H9 (cell line): ENCODE measurements at regions not wholly inside any gene's neighbourhood (a gene's known extent, or its start where the extent isn't known, plus 50 kb on each side); places are given as distances from the start of the nearest gene placed in this dataset.

ENCODE experiments used
- DNase-seq: peaks from one replicate; pipeline ENCODE4 v3.0.0-alpha.2; 2017
- H2AFZ ChIP-seq: one replicate; pipeline ENCODE4 v1.6.1; 2013; ENCODE audit warnings: mild to moderate bottlenecking, low read length, control low read depth, moderate library complexity
- H2AK5ac ChIP-seq: 2 replicates; pipeline ENCODE4 v1.6.1; 2013; ENCODE audit warnings: low read length, control low read depth, mixed read lengths; ENCODE audit not compliant: insufficient read length
- H2BK120ac ChIP-seq: one replicate; pipeline ENCODE4 v1.6.1; 2013; ENCODE audit warnings: low read depth, mild to moderate bottlenecking, low read length, control low read depth, inconsistent platforms; ENCODE audit not compliant: poor library complexity, severe bottlenecking
- H2BK12ac ChIP-seq: 2 replicates; pipeline ENCODE4 v1.6.1; 2013; ENCODE audit warnings: low read length, control low read depth, mixed read lengths, low read depth; ENCODE audit not compliant: insufficient read length
- H2BK15ac ChIP-seq: 2 replicates; pipeline ENCODE4 v1.6.1; 2013; ENCODE audit warnings: low read depth, low read length, control low read depth
- H2BK20ac ChIP-seq: one replicate; pipeline ENCODE4 v1.6.1; 2013; ENCODE audit warnings: low read depth, mild to moderate bottlenecking, low read length, control low read depth, inconsistent platforms; ENCODE audit not compliant: poor library complexity, severe bottlenecking
- H2BK5ac ChIP-seq: 2 replicates; pipeline ENCODE4 v1.6.1; 2013; ENCODE audit warnings: low read length, control low read depth, mixed read lengths; ENCODE audit not compliant: insufficient read length
- H3K14ac ChIP-seq: 2 replicates; pipeline ENCODE4 v1.6.1; 2013; ENCODE audit warnings: low read length, control low read depth; ENCODE audit not compliant: insufficient read depth
- H3K18ac ChIP-seq: 2 replicates; pipeline ENCODE4 v1.6.1; 2013; ENCODE audit warnings: low read depth, mild to moderate bottlenecking, mixed read lengths, low read length, control low read depth; ENCODE audit not compliant: insufficient read length
- H3K23ac ChIP-seq: 2 replicates; pipeline ENCODE4 v1.6.1; 2013; ENCODE audit warnings: low read length, control low read depth, mixed read lengths, low read depth; ENCODE audit not compliant: insufficient read length
- H3K23me2 ChIP-seq: 2 replicates; pipeline ENCODE4 v1.6.1; 2013; ENCODE audit warnings: low read depth, mild to moderate bottlenecking, mixed read lengths, low read length, control low read depth; ENCODE audit not compliant: insufficient read length, poor library complexity, severe bottlenecking
- H3K27ac ChIP-seq: 2 replicates; pipeline ENCODE4 v1.5.1; 2013; ENCODE audit warnings: low read length, control low read depth, mixed read lengths, low read depth; ENCODE audit not compliant: insufficient read length
- H3K27me3 ChIP-seq: 2 replicates; pipeline ENCODE4 v1.6.1; 2013; ENCODE audit warnings: low read length, control low read depth, inconsistent platforms; ENCODE audit not compliant: insufficient read depth
- H3K4ac ChIP-seq: 2 replicates; pipeline ENCODE4 v1.6.1; 2013; ENCODE audit warnings: low read depth, mild to moderate bottlenecking, control low read depth, inconsistent platforms, low read length, moderate library complexity
- H3K4me1 ChIP-seq: 2 replicates; pipeline ENCODE4 v1.6.1; 2013; ENCODE audit warnings: low read length, control low read depth, inconsistent platforms; ENCODE audit not compliant: insufficient read depth
- H3K4me2 ChIP-seq: 2 replicates; pipeline ENCODE4 v1.6.1; 2013; ENCODE audit warnings: low read length, control low read depth, mixed read lengths; ENCODE audit not compliant: insufficient read length, insufficient read depth
- H3K56ac ChIP-seq: 2 replicates; pipeline ENCODE4 v1.6.1; 2013; ENCODE audit warnings: low read depth, mild to moderate bottlenecking, mixed read lengths, low read length, control low read depth; ENCODE audit not compliant: insufficient read length
- H3K79me1 ChIP-seq: 2 replicates; pipeline ENCODE4 v1.6.1; 2013; ENCODE audit warnings: low read depth, mild to moderate bottlenecking, moderate library complexity, low read length, control low read depth, inconsistent platforms; ENCODE audit not compliant: insufficient read depth, poor library complexity, severe bottlenecking
- H3K79me2 ChIP-seq: 2 replicates; pipeline ENCODE4 v1.6.1; 2013; ENCODE audit warnings: low read length, control low read depth, inconsistent platforms; ENCODE audit not compliant: insufficient read depth
- H3K9ac ChIP-seq: 2 replicates; pipeline ENCODE4 v1.6.1; 2013; ENCODE audit warnings: low read length, control low read depth, mixed read lengths; ENCODE audit not compliant: insufficient read length; ENCODE audit errors: extremely low read depth
- H3K9me3 ChIP-seq: one replicate; pipeline ENCODE4 v1.6.1; 2013; ENCODE audit warnings: low read depth, low read length, inconsistent platforms; ENCODE audit not compliant: control insufficient read depth
- H3T11ph ChIP-seq: one replicate; pipeline ENCODE4 v1.6.1; 2013; ENCODE audit warnings: mild to moderate bottlenecking, low read length, control low read depth, inconsistent platforms
- H4K20me1 ChIP-seq: one replicate; pipeline ENCODE4 v1.6.1; 2013; ENCODE audit not compliant: control insufficient read depth, insufficient read length, insufficient read depth
- H4K5ac ChIP-seq: 2 replicates; pipeline ENCODE4 v1.6.1; 2013; ENCODE audit warnings: low read depth, mild to moderate bottlenecking, mixed read lengths, low read length, control low read depth; ENCODE audit not compliant: insufficient read length
- H4K8ac ChIP-seq: replicated peaks from 2 replicates; pipeline ENCODE4 v1.6.1; 2013; ENCODE audit warnings: low read length, control low read depth, mixed read lengths, low read depth; ENCODE audit not compliant: insufficient read length
- H4K91ac ChIP-seq: 2 replicates; pipeline ENCODE4 v1.6.1; 2013; ENCODE audit warnings: low read depth, mild to moderate bottlenecking, moderate library complexity, mixed read lengths, low read length, control low read depth; ENCODE audit not compliant: insufficient read length
- H3K27ac Mint-ChIP-seq, 3 experiments: 2 replicates in 2 of 3; 3 replicates in 1 of 3; pipeline ENCODE4 v1.8.0; 2020 to 2021; ENCODE audit warnings: mixed read lengths in 3 of 3, mild to moderate bottlenecking in 1 of 3, moderate library complexity in 1 of 3
- H3K27me3 Mint-ChIP-seq: 2 replicates; pipeline ENCODE4 v1.8.0; 2021; ENCODE audit warnings: low read depth, mild to moderate bottlenecking, moderate library complexity, mixed read lengths
- H3K36me3 Mint-ChIP-seq, 3 experiments: 2 replicates in 2 of 3; 3 replicates in 1 of 3; pipeline ENCODE4 v1.8.0; 2020 to 2021; ENCODE audit warnings: low read depth in 3 of 3, mixed read lengths in 3 of 3; ENCODE audit not compliant: insufficient read depth in 1 of 3
- H3K4me1 Mint-ChIP-seq, 2 experiments: 2 replicates each; pipeline ENCODE4 v1.8.0; 2020; ENCODE audit warnings: mixed read lengths in 2 of 2
- H3K4me3 Mint-ChIP-seq, 2 experiments: 2 replicates in 1 of 2; 3 replicates in 1 of 2; pipeline ENCODE4 v1.8.0; 2020 to 2021; ENCODE audit warnings: mild to moderate bottlenecking in 2 of 2, mixed read lengths in 2 of 2, moderate library complexity in 1 of 2
- H3K9me3 Mint-ChIP-seq, 2 experiments: 2 replicates in 1 of 2; 3 replicates in 1 of 2; pipeline ENCODE4 v1.8.0; 2020; ENCODE audit warnings: mild to moderate bottlenecking in 2 of 2, mixed read lengths in 2 of 2, moderate library complexity in 1 of 2
- CTCF ChIP-seq: fragments of 200-600 bp; sonication (generic); conservative IDR thresholded peaks from 3 replicates; pipeline ENCODE4 v1.8.0; 2021; ENCODE audit warnings: antibody characterized with exemption, mild to moderate bottlenecking
- WGBS: extraction: QIAGEN DNeasy Blood & Tissue Kit; methylation state at CpG from one replicate; pipeline ENCODE4 v1.1.7; 2013; ENCODE audit warnings: missing lambda C conversion rate, low lambda C conversion rate, mixed read lengths; ENCODE audit not compliant: insufficient read length; ENCODE audit errors: extremely low coverage; 5-methylcytosine and 5-hydroxymethylcytosine counted together

GRCh38 chr5:142501890-142502289 is 177.1 kb upstream of the SPRY4 start:
- Histone ChIP-seq H2BK120ac (no peak overlapping the region), H3K79me2 (no peaks in the 10 kb centered on the region), H3K18ac (no peak overlapping the region), H3K23me2 (no peaks in the 10 kb centered on the region), H2BK20ac (no peak overlapping the region), H3K4me2 (no peak overlapping the region), H4K5ac (no peak overlapping the region), H2BK15ac (no peak overlapping the region), H2AFZ (no peak overlapping the region), H3K9ac (no peak overlapping the region), H2BK5ac (no peak overlapping the region), H3T11ph (no peak overlapping the region), H4K91ac (no peak overlapping the region), H3K4ac (no peak overlapping the region), H2AK5ac (no peak overlapping the region), H3K56ac (no peak overlapping the region), H3K14ac (no peak overlapping the region), H3K27ac (no peak overlapping the region), H3K23ac (no peak overlapping the region), H3K27me3 (no peaks in the 10 kb centered on the region), H4K20me1 (no peaks in the 10 kb centered on the region), H2BK12ac (no peak overlapping the region), H3K79me1 (no peaks in the 10 kb centered on the region), H3K4me1 (peaks cover 7% of the 10 kb centered on the region; the same call in 1 of the 2 replicates), H4K8ac (no peak overlapping the region), H3K9me3 (no peaks in the 10 kb centered on the region)
- DNase-seq, result no peak
- no peaks in the 10 kb centered on the region for H3K27me3 Mint-ChIP-seq
- TF ChIP-seq CTCF, result peak; percentile 44; the same call in 2 of the 3 replicates
- H3K36me3 Mint-ChIP-seq, result peaks cover 0 to 2% (median 0%) of the 10 kb centered on the region in 3 experiments; a peak in 2 of 7 replicates
- H3K4me3 Mint-ChIP-seq, result no peak overlapping the region
- no peak overlapping the region; a peak in 1 of 7 replicates for H3K27ac Mint-ChIP-seq
- no CpG with 5 or more reads among the region's 3 CpGs for WGBS
- peaks cover 15 to 18% of the 10 kb centered on the region in 2 experiments for H3K4me1 Mint-ChIP-seq
- no peaks in the 10 kb centered on the region for H3K9me3 Mint-ChIP-seq
